ENCODE measurements at regions not wholly inside any gene's neighbourhood (a gene's known extent, or its start where the extent isn't known, plus 50 kb on each side); places are given as distances from the start of the nearest gene placed in this dataset.
"Not testable (repeated sequence)": the region's sequence is repeated elsewhere in the genome, so short reads cannot be mapped to it uniquely, and the experiment has no call there.

GRCh38 chr12:127588249-127588648, 678.7 kb upstream of the TMEM132C start:
- DNase-seq = peak; percentile 38

DNA sequence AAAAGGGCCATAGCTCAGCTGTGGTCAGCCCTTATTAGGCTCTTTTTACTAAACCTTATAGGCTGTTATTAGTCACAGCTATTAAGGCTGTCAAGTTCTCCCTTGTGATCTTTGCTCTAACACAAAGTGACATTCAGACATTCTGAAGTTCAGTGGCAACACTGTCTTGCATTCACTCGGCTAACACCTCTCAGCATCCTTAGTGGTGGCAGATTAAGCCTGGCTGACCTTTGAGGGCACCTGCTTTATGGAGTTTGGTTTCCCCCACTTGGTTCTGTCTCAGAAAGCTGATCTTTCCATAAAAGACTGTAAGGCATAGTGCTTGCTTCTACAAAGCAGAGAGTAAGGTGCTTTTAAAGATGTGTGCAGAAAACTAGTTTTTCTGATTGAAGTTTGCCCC, 677.4 kb upstream of the TMEM132C start:
- DNase-seq = no peak

- no peak for DNase-seq
Measured at GRCh38 chr12:127590868-127591267, 676.1 kb upstream of the TMEM132C start.

DNA sequence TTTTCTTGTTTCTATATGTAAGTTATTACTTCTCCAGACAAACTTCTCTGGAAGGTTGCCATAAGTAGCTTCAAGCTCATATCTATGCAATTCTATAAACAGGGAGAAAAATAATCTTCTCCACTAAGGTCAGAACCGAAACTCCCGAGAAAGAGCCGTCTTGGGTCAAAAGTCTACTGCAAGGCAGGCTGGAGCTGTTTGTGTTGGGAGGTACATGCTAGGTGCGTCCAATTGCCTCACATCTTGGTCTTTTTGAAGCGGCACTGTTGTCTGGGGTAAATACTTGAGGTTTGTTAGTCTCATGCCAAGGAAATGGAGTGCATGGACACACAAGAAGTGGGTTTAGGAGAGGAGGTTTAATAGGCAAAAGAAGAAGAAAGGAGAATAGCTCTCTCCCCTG, 674.7 kb upstream of the TMEM132C start:
- DNase-seq = no peak

- DNase-seq = no peak
Measured at GRCh38 chr12:127594351-127594970, 672.5 kb upstream of the TMEM132C start.

DNA sequence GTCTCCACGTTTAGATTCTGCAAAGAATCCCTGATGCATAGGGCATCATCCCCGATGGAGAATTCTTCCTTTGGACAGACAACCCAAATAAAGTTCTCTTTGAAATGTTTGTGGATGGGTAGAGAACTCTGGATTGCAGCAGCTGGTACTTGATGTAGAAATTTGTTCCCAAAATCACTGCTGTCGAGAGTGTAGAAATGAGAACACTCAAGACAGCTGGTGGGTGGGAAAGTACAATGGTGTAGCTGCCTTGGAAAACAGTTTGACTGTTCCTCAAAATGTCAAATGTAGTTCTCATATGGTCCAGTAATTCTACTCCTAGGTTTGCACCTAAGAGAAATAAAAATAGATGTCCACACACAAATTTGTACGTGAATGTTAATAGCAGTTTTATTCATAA, 671.5 kb upstream of the TMEM132C start:
- no peak for DNase-seq

GRCh38 chr12:127596891-127597290, 670.1 kb upstream of the TMEM132C start:
- no peak for DNase-seq

- no peak for DNase-seq
Measured at GRCh38 chr12:127599436-127599835, 667.5 kb upstream of the TMEM132C start.

DNA sequence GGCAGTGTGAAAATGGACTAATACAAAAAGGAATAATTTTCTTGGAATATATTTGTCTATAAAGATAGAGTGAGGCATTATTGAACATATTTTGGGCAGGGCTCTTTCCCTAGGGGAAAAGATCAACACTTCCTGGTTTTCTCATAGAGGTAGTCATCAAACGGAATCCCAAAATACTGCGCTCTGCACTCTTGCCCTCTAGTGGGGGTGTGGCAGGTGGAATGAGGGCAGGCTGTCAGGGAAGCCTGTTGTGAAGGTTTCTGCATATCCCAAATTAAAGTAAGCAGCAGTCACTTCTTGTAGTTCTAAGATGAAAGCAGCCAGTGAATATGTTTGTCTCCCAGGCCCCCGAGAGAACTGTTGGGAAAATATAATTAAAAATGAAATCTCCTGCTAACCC, 666.8 kb upstream of the TMEM132C start:
- no peak for DNase-seq

DNA sequence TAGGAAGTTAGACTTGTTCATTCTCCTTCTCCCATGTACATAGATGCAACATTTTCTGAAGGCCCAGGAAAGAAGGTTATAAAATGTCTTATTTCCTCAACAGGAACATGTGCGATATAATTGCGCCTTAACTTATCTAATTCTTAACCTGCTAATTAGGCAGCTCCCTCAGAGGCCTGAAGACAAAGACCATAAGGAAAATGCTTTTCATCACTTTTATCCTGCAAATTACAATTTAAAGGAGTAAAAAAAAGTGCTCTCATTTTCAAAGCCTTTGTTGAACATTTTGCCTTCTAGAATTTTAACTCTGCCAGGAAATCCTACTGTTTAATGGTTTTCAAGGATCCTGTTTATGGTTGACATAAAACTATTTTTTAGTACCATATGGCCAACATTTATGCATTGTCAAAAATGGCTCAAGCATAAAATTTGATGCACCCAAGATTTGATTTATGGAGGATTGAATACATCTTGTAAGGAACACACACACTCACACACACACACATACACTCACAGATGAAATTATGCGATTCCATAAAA, 660.4 kb upstream of the TMEM132C start:
- DNase-seq = no peak

DNA sequence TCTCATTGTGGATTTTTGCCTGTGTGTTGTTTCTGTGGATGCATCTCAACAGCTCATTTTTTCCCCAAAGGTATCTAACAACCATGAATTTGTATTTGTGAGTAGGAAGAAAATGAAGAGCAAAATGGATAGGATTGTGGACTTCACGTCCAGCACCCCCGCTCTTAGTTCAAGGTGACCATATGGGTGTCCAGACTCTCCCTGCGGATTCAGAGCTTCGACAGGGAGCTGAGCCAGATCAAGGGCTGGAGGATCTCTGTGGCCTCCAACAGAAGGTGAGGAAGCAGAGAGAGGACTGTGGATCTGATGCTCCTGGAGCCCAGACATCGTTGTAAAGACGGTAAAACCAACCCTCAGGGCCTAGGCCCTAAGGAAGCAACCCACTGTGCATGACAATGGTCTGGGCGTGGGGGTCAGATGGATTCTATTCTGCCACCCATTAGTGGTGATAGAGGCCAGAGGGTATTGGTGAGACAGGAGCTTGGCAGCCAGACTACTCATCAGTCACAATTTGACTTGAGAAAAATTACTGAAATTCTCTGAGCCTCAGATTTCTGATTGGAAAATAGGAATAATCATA, 659.7 kb upstream of the TMEM132C start:
- DNase-seq = no peak

DNA sequence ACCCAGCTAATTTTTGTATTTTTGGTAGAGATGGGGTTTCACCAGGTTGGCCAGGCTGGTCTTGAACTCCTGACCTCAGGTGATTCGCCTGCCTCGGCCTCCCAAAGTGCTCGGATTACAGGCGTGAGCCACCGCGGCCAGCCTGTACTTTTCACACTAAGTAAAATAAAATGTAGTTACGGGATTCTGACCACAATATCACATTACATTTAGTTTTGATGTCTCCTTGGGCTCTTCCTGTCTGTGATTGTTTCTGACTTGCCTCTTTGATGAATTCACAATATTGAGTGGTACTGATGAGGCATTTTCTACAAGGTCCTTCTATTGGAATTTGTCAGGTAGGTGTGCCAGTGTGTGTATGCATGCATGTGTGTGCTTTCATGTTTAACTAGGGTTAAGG, 658.6 kb upstream of the TMEM132C start:
- DNase-seq = not testable (repeated sequence)

DNA sequence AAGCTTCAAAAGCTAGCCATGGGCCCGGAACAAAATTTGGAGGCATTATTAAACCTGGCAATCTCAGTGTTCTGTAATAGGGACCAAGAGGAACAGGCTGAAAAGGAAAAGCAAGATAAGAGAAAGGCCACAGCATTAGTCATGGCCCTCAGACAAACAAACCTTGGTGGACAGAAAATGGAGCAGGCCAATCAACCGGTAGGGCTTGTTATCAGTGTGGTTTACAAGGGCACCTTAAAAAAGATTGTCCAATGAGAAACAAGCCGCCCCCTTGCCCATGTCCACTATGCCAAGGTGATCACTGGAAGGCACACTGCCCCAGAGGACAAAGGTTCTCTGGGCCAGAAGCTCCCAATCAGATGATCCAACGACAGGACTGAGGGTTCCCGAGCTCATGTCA, 653.9 kb upstream of the TMEM132C start:
- DNase-seq = no peak

- DNase-seq = no peak
Measured at GRCh38 chr12:127619869-127620734, 646.9 kb upstream of the TMEM132C start.

DNA sequence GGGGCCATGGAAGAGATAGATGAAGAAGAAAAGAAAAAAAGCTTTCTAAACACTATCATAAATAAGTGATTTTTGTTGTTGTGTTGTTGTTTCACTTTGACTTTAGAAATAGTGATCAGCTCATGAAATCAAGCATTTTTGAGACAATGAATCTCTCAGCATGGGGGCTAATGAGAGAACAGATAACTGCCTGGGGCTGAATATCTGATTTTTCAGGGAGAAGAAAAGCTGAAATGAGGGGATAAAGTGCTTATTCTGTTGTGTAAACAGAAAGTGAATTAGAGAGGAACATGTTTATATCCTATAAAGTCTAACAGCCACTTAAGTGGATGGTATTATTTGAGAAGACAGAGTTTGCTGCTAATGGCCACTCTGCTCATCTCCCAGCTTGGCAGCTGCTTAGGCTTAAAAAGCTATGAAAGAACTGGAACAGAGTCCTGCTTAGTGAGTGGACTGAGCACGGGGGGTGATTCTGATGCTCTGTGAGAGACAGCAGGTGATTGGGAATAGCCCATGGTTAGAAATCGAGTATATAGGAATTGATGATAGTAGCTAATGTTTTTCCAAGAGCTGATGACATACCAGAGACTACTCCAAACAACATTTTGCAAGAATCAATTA, 646.1 kb upstream of the TMEM132C start:
- DNase-seq = no peak

GRCh38 chr12:127621366-127621765, 645.6 kb upstream of the TMEM132C start:
- no peak for DNase-seq

- no peak for DNase-seq
Measured at GRCh38 chr12:127623362-127623761, 643.6 kb upstream of the TMEM132C start.

DNA sequence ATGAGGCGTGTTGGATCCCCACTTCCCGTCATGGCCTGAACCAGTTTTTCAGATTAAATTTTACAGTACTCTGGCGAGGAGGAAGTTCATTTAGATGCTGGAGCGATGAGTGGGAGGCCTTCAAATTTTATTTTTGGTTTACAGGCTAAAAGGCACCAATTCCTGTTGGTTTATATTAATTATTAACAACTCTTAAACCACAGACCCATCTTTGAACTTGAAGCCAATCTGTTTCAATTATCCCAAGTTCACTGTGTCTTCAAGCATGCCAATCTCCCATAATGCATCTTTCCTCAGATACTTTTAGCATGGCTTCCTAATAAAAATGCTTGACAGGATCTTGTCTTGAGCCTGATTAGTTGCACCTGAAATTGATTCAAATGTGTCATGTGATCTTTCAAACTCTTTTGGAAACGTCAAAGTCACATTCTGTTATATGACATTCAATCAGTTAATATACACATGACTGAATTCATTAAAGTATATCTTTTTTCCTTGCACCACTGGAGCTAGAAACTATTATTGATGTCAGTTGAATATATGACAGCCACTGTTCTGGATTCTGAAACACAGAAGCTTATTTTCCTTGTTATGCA, 641.7 kb upstream of the TMEM132C start:
- DNase-seq = no peak

GRCh38 chr12:127628645-127629044, 638.3 kb upstream of the TMEM132C start:
- DNase-seq = no peak

GRCh38 chr12:127629066-127629820, 637.7 kb upstream of the TMEM132C start:
- no peak for DNase-seq

DNA sequence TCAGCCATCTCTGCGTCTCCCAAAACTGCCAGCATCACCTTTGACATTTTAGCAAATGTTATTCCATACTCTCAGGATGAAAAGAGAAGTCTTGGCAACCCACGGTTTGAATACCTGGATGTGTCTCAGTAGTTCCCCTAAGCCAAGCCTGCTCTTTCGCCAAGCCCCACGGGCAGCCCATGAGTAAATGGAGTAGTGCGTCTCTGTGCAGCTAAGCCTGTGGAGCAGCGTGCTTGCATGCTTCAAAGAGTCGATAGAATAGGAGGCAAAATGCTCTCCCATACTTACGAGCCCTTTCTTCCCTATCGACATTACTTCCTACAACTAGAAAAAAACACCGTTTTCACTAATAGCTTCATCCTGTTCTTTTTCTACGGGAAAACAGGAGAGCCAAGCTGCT, 634.5 kb upstream of the TMEM132C start:
- no peak for DNase-seq

DNA sequence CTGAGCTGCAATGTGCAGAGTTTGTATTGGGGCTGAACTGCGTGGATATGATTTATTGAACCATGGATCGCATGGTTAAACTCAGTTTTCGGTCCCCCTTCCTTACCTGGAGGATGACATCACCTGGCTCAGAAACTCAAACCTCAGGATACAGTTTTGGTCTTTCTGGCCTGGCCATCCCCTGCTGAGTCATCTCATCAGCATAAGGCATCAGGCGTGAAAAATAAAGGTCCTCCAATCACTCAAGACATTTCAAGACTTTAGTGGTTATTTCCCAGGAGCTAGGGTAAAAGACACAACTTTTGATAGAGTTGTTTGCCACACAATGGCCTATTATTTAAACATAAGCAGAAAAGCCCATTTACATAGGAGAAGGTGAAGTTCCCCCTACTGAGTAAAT, 631.1 kb upstream of the TMEM132C start:
- no peak for DNase-seq
